Mesenchymal stem cell (in vitro differentiated cells and primary cell): ENCODE measurements at regions not wholly inside any gene's neighbourhood (a gene's known extent, or its start where the extent isn't known, plus 50 kb on each side); places are given as distances from the start of the nearest gene placed in this dataset.

Source experiments
- DNase-seq: peaks from one replicate; pipeline ENCODE4 v3.0.0-alpha.2; 2013
- H2AFZ ChIP-seq: one replicate; pipeline ENCODE4 v1.6.1; 2013; ENCODE audit warnings: low read depth, mild to moderate bottlenecking, control low read depth, inconsistent platforms, low read length, moderate library complexity
- H2AK5ac ChIP-seq: 2 replicates; pipeline ENCODE4 v1.6.1; 2013; ENCODE audit warnings: low read length, moderate library complexity, mild to moderate bottlenecking, inconsistent platforms; ENCODE audit not compliant: severe bottlenecking
- H2BK120ac ChIP-seq: one replicate; pipeline ENCODE4 v1.6.1; 2013; ENCODE audit warnings: low read depth, mild to moderate bottlenecking, inconsistent platforms, low read length, moderate library complexity
- H2BK12ac ChIP-seq, 2 experiments: one replicate each; pipeline ENCODE4 v1.6.1; 2013; ENCODE audit warnings: inconsistent platforms in 2 of 2, low read length in 2 of 2, mild to moderate bottlenecking in 2 of 2, moderate library complexity in 2 of 2, control low read depth in 1 of 2
- H2BK15ac ChIP-seq: one replicate; pipeline ENCODE4 v1.6.1; 2013; ENCODE audit warnings: mild to moderate bottlenecking, low read depth, inconsistent platforms; ENCODE audit not compliant: poor library complexity, severe bottlenecking
- H2BK5ac ChIP-seq: 2 replicates; pipeline ENCODE4 v1.6.1; 2013; ENCODE audit warnings: low read depth, mild to moderate bottlenecking, low read length, control low read depth, inconsistent platforms; ENCODE audit not compliant: poor library complexity, severe bottlenecking
- H3K14ac ChIP-seq, 2 experiments: one replicate each; pipeline ENCODE4 v1.6.1; 2013; ENCODE audit warnings: inconsistent platforms in 2 of 2, low read length in 2 of 2, control low read depth in 1 of 2, mild to moderate bottlenecking in 1 of 2, moderate library complexity in 1 of 2
- H3K18ac ChIP-seq, 2 experiments: one replicate each; pipeline ENCODE4 v1.6.1; 2013; ENCODE audit warnings: inconsistent platforms in 2 of 2, low read length in 2 of 2, control low read depth in 1 of 2, low read depth in 1 of 2, mild to moderate bottlenecking in 1 of 2
- H3K23ac ChIP-seq, 2 experiments: one replicate each; pipeline ENCODE4 v1.6.1; 2013; ENCODE audit warnings: inconsistent platforms in 2 of 2, low read length in 2 of 2, mild to moderate bottlenecking in 2 of 2, moderate library complexity in 2 of 2, control low read depth in 1 of 2
- H3K27ac ChIP-seq: 2 replicates; pipeline ENCODE4 v1.5.1; 2013; ENCODE audit warnings: mild to moderate bottlenecking, moderate library complexity, low read length, control low read depth, inconsistent platforms; ENCODE audit not compliant: poor library complexity, severe bottlenecking
- H3K27me3 ChIP-seq, 2 experiments: 2 replicates each; pipeline versions ENCODE4 v1.6.1 to v1.7.0; 2013; ENCODE audit warnings: low read length in 2 of 2, mild to moderate bottlenecking in 2 of 2, moderate library complexity in 2 of 2, control low read depth in 1 of 2, inconsistent platforms in 1 of 2; ENCODE audit not compliant: control insufficient read depth in 1 of 2, insufficient read depth in 1 of 2
- H3K36me3 ChIP-seq, 2 experiments: 2 replicates each; pipeline versions ENCODE4 v1.6.1 to v1.7.0; 2013; ENCODE audit warnings: low read length in 2 of 2, control low read depth in 1 of 2, inconsistent platforms in 1 of 2, low read depth in 1 of 2, mild to moderate bottlenecking in 1 of 2; ENCODE audit not compliant: insufficient read depth in 2 of 2, control insufficient read depth in 1 of 2
- H3K4ac ChIP-seq, 2 experiments: one replicate each; pipeline ENCODE4 v1.6.1; 2013; ENCODE audit warnings: inconsistent platforms in 2 of 2, low read length in 2 of 2, mild to moderate bottlenecking in 2 of 2, moderate library complexity in 2 of 2, control low read depth in 1 of 2, low read depth in 1 of 2
- H3K4me1 ChIP-seq: 2 replicates; pipeline ENCODE4 v1.6.1; 2013; ENCODE audit warnings: low read depth, low read length, control low read depth; ENCODE audit not compliant: control insufficient read depth, insufficient read depth
- H3K4me2 ChIP-seq: 2 replicates; pipeline ENCODE4 v1.6.1; 2013; ENCODE audit warnings: low read length, mild to moderate bottlenecking, inconsistent platforms; ENCODE audit not compliant: poor library complexity, severe bottlenecking
- H3K4me3 ChIP-seq, 2 experiments: 2 replicates each; pipeline versions ENCODE4 v1.5.1 to v1.7.0; 2013; ENCODE audit warnings: low read length in 2 of 2, mild to moderate bottlenecking in 2 of 2, control low read depth in 1 of 2, low read depth in 1 of 2; ENCODE audit not compliant: insufficient read depth in 1 of 2
- H3K79me1 ChIP-seq: replicated peaks from 2 replicates; pipeline ENCODE4 v1.6.1; 2013; ENCODE audit warnings: mild to moderate bottlenecking, control low read depth, low read length, inconsistent platforms; ENCODE audit not compliant: poor library complexity, severe bottlenecking
- H3K9ac ChIP-seq: 2 replicates; pipeline ENCODE4 v1.7.0; 2013; ENCODE audit warnings: mild to moderate bottlenecking, low read length, moderate library complexity
- H3K9me3 ChIP-seq: 2 replicates; pipeline ENCODE4 v1.7.0; 2013; ENCODE audit warnings: mild to moderate bottlenecking, low read length; ENCODE audit not compliant: control insufficient read depth
- H4K8ac ChIP-seq: one replicate; pipeline ENCODE4 v1.6.1; 2013; ENCODE audit warnings: inconsistent platforms, mild to moderate bottlenecking, low read length, moderate library complexity
- H4K91ac ChIP-seq: one replicate; pipeline ENCODE4 v1.6.1; 2013; ENCODE audit warnings: mild to moderate bottlenecking, low read length, inconsistent platforms
- WGBS: methylation state at CpG from one replicate; pipeline ENCODE4 v1.1.7; 2013; ENCODE audit warnings: mixed read lengths; 5-methylcytosine and 5-hydroxymethylcytosine counted together

- no peak overlapping the region for H3K4me2 ChIP-seq
- no peaks in the 10 kb centered on the region for H3K27me3 ChIP-seq
- DNase-seq = no peak
- H2AK5ac ChIP-seq = no peak overlapping the region
- no peak overlapping the region for H3K4me3 ChIP-seq
- peaks cover 14% of the 10 kb centered on the region for H3K9me3 ChIP-seq
- H2BK5ac ChIP-seq = no peak overlapping the region
- no peaks in the 10 kb centered on the region for H3K79me1 ChIP-seq
- H3K4ac ChIP-seq = no peak overlapping the region
- H2BK12ac ChIP-seq = no peak overlapping the region
- WGBS = 46% methylated on average over 1 of the region's 1 CpG
- no peak overlapping the region for H2BK120ac ChIP-seq
- no peak overlapping the region for H2BK15ac ChIP-seq
- H3K4me1 ChIP-seq = no peaks in the 10 kb centered on the region
- no peak overlapping the region for H3K18ac ChIP-seq
- no peak overlapping the region for H3K23ac ChIP-seq
- H3K27ac ChIP-seq = no peak overlapping the region
- no peak overlapping the region for H2AFZ ChIP-seq
- no peak overlapping the region for H4K91ac ChIP-seq
- H3K14ac ChIP-seq = no peak overlapping the region
- H3K36me3 ChIP-seq = no peaks in the 10 kb centered on the region
- no peak overlapping the region for H4K8ac ChIP-seq
- H3K9ac ChIP-seq = no peak overlapping the region
Observed at GRCh38 chr9:24096756-24097155, 270.7 kb upstream of the ELAVL2 start.

GRCh38 chr9:24095246-24095645, 269.2 kb upstream of the ELAVL2 start:
- H3K14ac ChIP-seq = no peak overlapping the region
- H2BK120ac ChIP-seq = no peak overlapping the region
- no peak overlapping the region for H3K4ac ChIP-seq
- H2BK5ac ChIP-seq = no peak overlapping the region
- no peak overlapping the region for H3K23ac ChIP-seq
- no peak overlapping the region for H2BK12ac ChIP-seq
- WGBS = 81% methylated on average over 1 of the region's 2 CpGs
- H2AK5ac ChIP-seq = no peak overlapping the region
- no peak overlapping the region for H3K9ac ChIP-seq
- no peak overlapping the region for H2BK15ac ChIP-seq
- H3K27me3 ChIP-seq = no peaks in the 10 kb centered on the region
- no peak overlapping the region for H3K27ac ChIP-seq
- H3K4me3 ChIP-seq = no peak overlapping the region
- H3K79me1 ChIP-seq = no peaks in the 10 kb centered on the region
- H3K36me3 ChIP-seq = no peaks in the 10 kb centered on the region
- no peak for DNase-seq
- peaks cover 10% of the 10 kb centered on the region for H3K9me3 ChIP-seq
- no peak overlapping the region for H3K4me2 ChIP-seq
- H3K18ac ChIP-seq = no peak overlapping the region
- H4K91ac ChIP-seq = no peak overlapping the region
- no peaks in the 10 kb centered on the region for H3K4me1 ChIP-seq
- no peak overlapping the region for H2AFZ ChIP-seq
- no peak overlapping the region for H4K8ac ChIP-seq

GRCh38 chr9:24090566-24090965, 264.5 kb upstream of the ELAVL2 start:
- no peak overlapping the region for H3K14ac ChIP-seq
- no peak overlapping the region for H3K18ac ChIP-seq

GRCh38 chr9:24073666-24074065, 247.6 kb upstream of the ELAVL2 start:
- no peak overlapping the region for H2BK15ac ChIP-seq
- H3K4me3 ChIP-seq = no peak overlapping the region
- no peak overlapping the region for H3K27ac ChIP-seq
- H3K4me1 ChIP-seq = no peaks in the 10 kb centered on the region
- H3K4me2 ChIP-seq = no peak overlapping the region
- H3K9ac ChIP-seq = no peak overlapping the region
- no peak overlapping the region for H4K91ac ChIP-seq
- peaks cover 20% of the 10 kb centered on the region for H3K9me3 ChIP-seq
- no peak overlapping the region for H2AFZ ChIP-seq
- no peak overlapping the region for H2AK5ac ChIP-seq
- WGBS = 80% methylated on average over 5 of the region's 6 CpGs
- H3K18ac ChIP-seq = no peak overlapping the region
- no peak overlapping the region for H2BK5ac ChIP-seq
- no peaks in the 10 kb centered on the region for H3K36me3 ChIP-seq
- DNase-seq = no peak
- no peaks in the 10 kb centered on the region for H3K79me1 ChIP-seq
- H2BK12ac ChIP-seq = no peak overlapping the region
- no peak overlapping the region for H3K23ac ChIP-seq
- H2BK120ac ChIP-seq = no peak overlapping the region
- no peak overlapping the region for H4K8ac ChIP-seq
- no peak overlapping the region for H3K4ac ChIP-seq
- no peaks in the 10 kb centered on the region for H3K27me3 ChIP-seq
- H3K14ac ChIP-seq = no peak overlapping the region

More at GRCh38 chr9:24090566-24090965, 264.5 kb upstream of the ELAVL2 start:
- Histone ChIP-seq H2BK12ac (no peak overlapping the region), H3K9ac (no peak overlapping the region), H2AK5ac (no peak overlapping the region), H2BK15ac (no peak overlapping the region), H2BK5ac (no peak overlapping the region), H3K79me1 (no peaks in the 10 kb centered on the region), H2BK120ac (no peak overlapping the region), H3K4ac (no peak overlapping the region), H3K4me3 (no peak overlapping the region), H3K27ac (no peak overlapping the region), H3K36me3 (no peaks in the 10 kb centered on the region), H3K9me3 (peaks cover 17% of the 10 kb centered on the region), H4K8ac (no peak overlapping the region), H3K23ac (no peak overlapping the region), H3K4me2 (no peak overlapping the region), H3K4me1 (no peaks in the 10 kb centered on the region), H4K91ac (no peak overlapping the region), H2AFZ (no peak overlapping the region), H3K27me3 (no peaks in the 10 kb centered on the region)
- no peak for DNase-seq
- WGBS = 86% methylated on average over 6 of the region's 6 CpGs
